Activated T-cell treated with anti-CD3 and anti-CD28 coated beads, Interleukin-2, amount 50 U/mL, for 4 hours (primary cell): ENCODE measurements at regions not wholly inside any gene's neighbourhood (a gene's known extent, or its start where the extent isn't known, plus 50 kb on each side); places are given as distances from the start of the nearest gene placed in this dataset.

Experiments
- ATAC-seq, 2 donors: fragments of 200-7000 bp; cut with Tn5 transposase; one replicate each; pipeline ENCODE4 v1.10.0; 2021
- DNase-seq: peaks from one replicate; pipeline ENCODE4 v3.0.0-alpha.2; 2020
- H3K27me3 Mint-ChIP-seq: one replicate; pipeline ENCODE4 v1.8.0; 2021; ENCODE audit warnings: low read depth, mixed read lengths
- H3K36me3 Mint-ChIP-seq: one replicate; pipeline ENCODE4 v1.8.0; 2022; ENCODE audit warnings: mixed read lengths; ENCODE audit not compliant: insufficient read depth
- H3K4me1 Mint-ChIP-seq: one replicate; pipeline ENCODE4 v1.8.0; 2021; ENCODE audit warnings: low read depth, mixed read lengths
- H3K4me3 Mint-ChIP-seq: one replicate; pipeline ENCODE4 v1.8.0; 2021; ENCODE audit warnings: mild to moderate bottlenecking, moderate library complexity, mixed read lengths
- H3K9me3 Mint-ChIP-seq: one replicate; pipeline ENCODE4 v1.8.0; 2021; ENCODE audit warnings: mixed read lengths

GRCh38 chr18:78665644-78666043, 314.0 kb upstream of the SALL3 start:
- H3K4me3 Mint-ChIP-seq, result no peak overlapping the region
- H3K4me1 Mint-ChIP-seq, result no peaks in the 10 kb centered on the region
- H3K9me3 Mint-ChIP-seq, result no peaks in the 10 kb centered on the region
- H3K36me3 Mint-ChIP-seq, result no peaks in the 10 kb centered on the region
- ATAC-seq (no peak), DNase-seq (no peak)
- peaks cover 3% of the 10 kb centered on the region for H3K27me3 Mint-ChIP-seq

GRCh38 chr18:78666666-78667335, 312.8 kb upstream of the SALL3 start:
- Mint-ChIP-seq H3K9me3 (no peaks in the 10 kb centered on the region), H3K27me3 (peaks cover 3% of the 10 kb centered on the region), H3K4me1 (no peaks in the 10 kb centered on the region), H3K4me3 (no peak overlapping the region), H3K36me3 (no peaks in the 10 kb centered on the region)
- ATAC-seq (no peak), DNase-seq (no peak)

GRCh38 chr18:78670778-78671391, 308.7 kb upstream of the SALL3 start:
- Mint-ChIP-seq H3K36me3 (no peaks in the 10 kb centered on the region), H3K4me3 (no peak overlapping the region), H3K9me3 (no peaks in the 10 kb centered on the region), H3K4me1 (no peaks in the 10 kb centered on the region), H3K27me3 (no peaks in the 10 kb centered on the region)
- no peak for DNase-seq
- ATAC-seq, result no peak

GRCh38 chr18:78671551-78671950, 308.1 kb upstream of the SALL3 start:
- no peaks in the 10 kb centered on the region for H3K9me3 Mint-ChIP-seq

GRCh38 chr18:78672862-78673446, 306.7 kb upstream of the SALL3 start:
- H3K9me3 Mint-ChIP-seq, result no peaks in the 10 kb centered on the region
- no peaks in the 10 kb centered on the region for H3K36me3 Mint-ChIP-seq
- ATAC-seq (no peak), DNase-seq (no peak)
- H3K4me1 Mint-ChIP-seq, result no peaks in the 10 kb centered on the region
- H3K27me3 Mint-ChIP-seq, result no peaks in the 10 kb centered on the region
- no peak overlapping the region for H3K4me3 Mint-ChIP-seq

More at GRCh38 chr18:78671551-78671950, 308.1 kb upstream of the SALL3 start:
- no peak for ATAC-seq
- DNase-seq, result no peak
- Mint-ChIP-seq H3K4me3 (no peak overlapping the region), H3K27me3 (no peaks in the 10 kb centered on the region), H3K4me1 (no peaks in the 10 kb centered on the region), H3K36me3 (no peaks in the 10 kb centered on the region)

GRCh38 chr18:78673516-78674321, 305.9 kb upstream of the SALL3 start:
- Mint-ChIP-seq H3K27me3 (no peaks in the 10 kb centered on the region), H3K36me3 (no peaks in the 10 kb centered on the region), H3K4me3 (no peak overlapping the region), H3K4me1 (peaks cover 2% of the 10 kb centered on the region), H3K9me3 (no peaks in the 10 kb centered on the region)
- DNase-seq, result no peak
- ATAC-seq, result no peak

GRCh38 chr18:78675231-78675630, 304.4 kb upstream of the SALL3 start:
- Mint-ChIP-seq H3K4me3 (no peak overlapping the region), H3K27me3 (no peaks in the 10 kb centered on the region), H3K4me1 (peaks cover 2% of the 10 kb centered on the region), H3K9me3 (no peaks in the 10 kb centered on the region), H3K36me3 (no peaks in the 10 kb centered on the region)
- DNase-seq (no peak), ATAC-seq (no peak)

- Mint-ChIP-seq H3K4me1 (peaks cover 2% of the 10 kb centered on the region), H3K36me3 (no peaks in the 10 kb centered on the region), H3K9me3 (no peaks in the 10 kb centered on the region), H3K4me3 (no peak overlapping the region), H3K27me3 (peaks cover 4% of the 10 kb centered on the region)
- no peak for ATAC-seq
- DNase-seq, result no peak
Measured at GRCh38 chr18:78676622-78677482, 302.8 kb upstream of the SALL3 start.

GRCh38 chr18:78677483-78678317, 301.9 kb upstream of the SALL3 start:
- peak in 1 of 2 donors; percentile 37 for ATAC-seq
- Mint-ChIP-seq H3K36me3 (no peaks in the 10 kb centered on the region), H3K4me1 (peaks cover 2% of the 10 kb centered on the region), H3K27me3 (peaks cover 4% of the 10 kb centered on the region), H3K9me3 (no peaks in the 10 kb centered on the region), H3K4me3 (no peak overlapping the region)
- DNase-seq, result no peak

- Mint-ChIP-seq H3K4me1 (peaks cover 2% of the 10 kb centered on the region), H3K36me3 (no peaks in the 10 kb centered on the region), H3K9me3 (no peaks in the 10 kb centered on the region), H3K4me3 (no peak overlapping the region), H3K27me3 (peaks cover 4% of the 10 kb centered on the region)
- DNase-seq, result no peak
- peak in 1 of 2 donors; percentile 41 for ATAC-seq
Measured at GRCh38 chr18:78678318-78678695, 301.3 kb upstream of the SALL3 start.

GRCh38 chr18:78679031-78679430, 300.6 kb upstream of the SALL3 start:
- Mint-ChIP-seq H3K27me3 (peaks cover 4% of the 10 kb centered on the region), H3K4me3 (no peak overlapping the region), H3K9me3 (no peaks in the 10 kb centered on the region), H3K4me1 (peaks cover 2% of the 10 kb centered on the region), H3K36me3 (no peaks in the 10 kb centered on the region)
- DNase-seq, result no peak
- ATAC-seq, result no peak

- Mint-ChIP-seq H3K9me3 (no peaks in the 10 kb centered on the region), H3K36me3 (no peaks in the 10 kb centered on the region), H3K4me3 (no peak overlapping the region), H3K27me3 (peaks cover 4% of the 10 kb centered on the region), H3K4me1 (peaks cover 2% of the 10 kb centered on the region)
- DNase-seq (no peak), ATAC-seq (no peak)
Measured at GRCh38 chr18:78679613-78680260, 299.9 kb upstream of the SALL3 start.

- peaks cover 2% of the 10 kb centered on the region for H3K4me1 Mint-ChIP-seq
- no peaks in the 10 kb centered on the region for H3K36me3 Mint-ChIP-seq
- no peak for ATAC-seq
- no peak overlapping the region for H3K4me3 Mint-ChIP-seq
- no peaks in the 10 kb centered on the region for H3K9me3 Mint-ChIP-seq
- peaks cover 4% of the 10 kb centered on the region for H3K27me3 Mint-ChIP-seq
- no peak for DNase-seq
Measured at GRCh38 chr18:78681396-78681795, 298.2 kb upstream of the SALL3 start.
